HUES6 (cell line): ENCODE measurements at regions not wholly inside any gene's neighbourhood (a gene's known extent, or its start where the extent isn't known, plus 50 kb on each side); places are given as distances from the start of the nearest gene placed in this dataset.
A peak's percentile ranks its signal among the peaks of the same experiment; 100 is the strongest.
"Not testable (repeated sequence)": the region's sequence is repeated elsewhere in the genome, so short reads cannot be mapped to it uniquely, and the experiment has no call there.

Experiments used
- H3K27ac ChIP-seq: 2 replicates; pipeline ENCODE4 v1.7.0; 2013; ENCODE audit warnings: low read depth, mild to moderate bottlenecking, low read length, inconsistent platforms
- H3K27me3 ChIP-seq: 2 replicates; pipeline ENCODE4 v1.6.1; 2013; ENCODE audit warnings: low read length; ENCODE audit not compliant: control insufficient read depth, insufficient read depth
- H3K36me3 ChIP-seq: 2 replicates; pipeline ENCODE4 v1.6.1; 2013; ENCODE audit warnings: low read length; ENCODE audit not compliant: control insufficient read depth, insufficient read depth
- H3K4me1 ChIP-seq: 2 replicates; pipeline ENCODE4 v1.6.1; 2013; ENCODE audit warnings: low read length; ENCODE audit not compliant: control insufficient read depth, insufficient read depth
- H3K4me3 ChIP-seq: 2 replicates; pipeline ENCODE4 v1.5.1; 2013; ENCODE audit warnings: low read depth, low read length
- H3K9ac ChIP-seq: one replicate; pipeline ENCODE4 v1.6.1; 2013; ENCODE audit warnings: mild to moderate bottlenecking, low read length
- H3K9me3 ChIP-seq: 2 replicates; pipeline ENCODE4 v1.6.1; 2013; ENCODE audit warnings: low read depth, low read length; ENCODE audit not compliant: control insufficient read depth, insufficient read depth

DNA sequence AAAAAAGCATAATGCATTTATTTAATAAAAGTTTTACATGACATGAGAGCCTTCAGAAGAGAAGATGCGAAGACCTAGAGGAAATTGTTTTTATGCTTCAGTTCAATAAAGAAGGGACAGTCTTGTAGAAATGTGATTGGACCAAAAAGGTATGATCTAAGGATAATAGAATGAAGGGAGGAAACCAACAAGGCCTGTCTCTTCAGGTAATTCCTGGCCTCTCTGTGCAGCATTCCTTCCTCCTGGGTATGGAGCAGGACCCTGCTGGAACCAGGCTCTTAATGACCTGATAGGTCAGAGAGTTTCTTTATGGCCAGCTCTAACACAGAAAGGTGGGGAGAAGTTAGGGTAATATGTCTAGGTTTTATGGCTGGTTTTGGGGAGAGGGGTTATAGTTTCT is 162.8 kb upstream of the HEY2 start:
- no peak overlapping the region for H3K4me3 ChIP-seq
- no peaks in the 10 kb centered on the region for H3K9me3 ChIP-seq
- no peaks in the 10 kb centered on the region for H3K27me3 ChIP-seq
- H3K36me3 ChIP-seq, result no peaks in the 10 kb centered on the region
- no peak overlapping the region for H3K9ac ChIP-seq
- peaks cover 34% of the 10 kb centered on the region for H3K4me1 ChIP-seq
- no peak overlapping the region for H3K27ac ChIP-seq

DNA sequence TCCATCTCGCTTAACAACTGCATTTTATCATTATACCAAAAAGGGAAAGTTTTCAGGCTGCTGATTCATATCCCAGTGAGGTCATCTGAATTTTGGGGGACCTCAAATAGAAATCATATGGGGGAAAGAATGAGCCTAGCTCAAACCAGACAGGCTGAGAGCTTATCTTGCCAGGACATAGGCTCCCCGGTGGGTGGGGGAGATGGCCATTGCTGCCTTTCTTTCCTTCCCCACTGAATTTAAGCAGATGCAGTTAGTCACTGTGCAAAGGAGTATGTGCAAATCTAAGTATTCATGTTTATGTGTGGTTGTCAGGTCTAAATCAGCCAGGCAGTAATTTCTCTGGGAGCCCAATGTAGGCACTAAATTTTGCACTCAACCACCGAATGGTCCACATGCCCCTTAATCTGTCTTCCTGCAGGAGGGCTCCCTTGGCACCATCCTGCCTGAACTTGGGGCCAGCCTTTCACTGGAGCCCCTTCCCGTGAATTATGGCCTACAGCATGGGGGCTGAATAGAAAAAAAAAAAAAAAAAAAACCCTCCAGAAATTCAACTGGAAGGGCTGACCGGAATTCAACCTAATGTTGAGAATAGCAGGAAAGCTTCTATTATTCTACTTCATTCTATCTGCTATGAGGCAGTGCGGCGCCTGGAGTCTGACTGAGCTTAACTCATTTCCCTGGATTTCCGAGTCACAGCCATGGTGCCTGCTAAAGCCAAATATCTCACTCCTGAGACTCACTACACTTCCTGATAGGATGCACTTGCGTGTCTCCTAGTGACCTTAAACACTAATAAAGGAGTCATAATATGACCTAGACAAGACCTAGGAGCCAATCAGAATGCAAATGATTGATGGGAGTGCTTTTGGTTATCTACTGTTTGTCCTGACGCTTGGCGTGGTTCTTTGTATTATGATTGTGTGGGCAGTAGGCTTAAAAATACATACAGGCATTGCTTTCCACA is 161.5 kb upstream of the HEY2 start:
- no peaks in the 10 kb centered on the region for H3K27me3 ChIP-seq
- H3K9ac ChIP-seq, result no peak overlapping the region
- no peaks in the 10 kb centered on the region for H3K9me3 ChIP-seq
- peaks cover 34% of the 10 kb centered on the region for H3K4me1 ChIP-seq
- H3K27ac ChIP-seq, result no peak overlapping the region
- H3K4me3 ChIP-seq, result no peak overlapping the region
- H3K36me3 ChIP-seq, result no peaks in the 10 kb centered on the region

DNA sequence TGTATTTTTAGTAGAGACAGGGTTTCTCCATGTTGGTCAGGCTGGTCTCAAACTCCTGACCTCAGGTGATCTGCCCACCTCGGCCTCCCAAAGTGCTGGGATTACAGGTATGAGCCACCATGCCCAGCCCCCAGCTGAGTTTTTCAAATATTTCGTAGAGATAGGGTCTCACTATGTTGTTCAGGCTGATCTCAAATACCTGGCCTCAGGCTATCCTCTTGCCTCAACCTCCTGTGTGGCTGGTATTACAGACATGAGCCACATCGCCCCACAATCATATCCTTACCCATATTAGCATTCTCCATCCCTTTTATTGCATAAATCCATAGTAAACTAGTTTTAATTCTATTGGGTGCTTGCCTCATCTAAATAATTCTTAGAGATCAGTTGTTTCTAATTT is 157.6 kb upstream of the HEY2 start:
- H3K36me3 ChIP-seq, H3K9ac ChIP-seq, H3K9me3 ChIP-seq, H3K27ac ChIP-seq, H3K27me3 ChIP-seq, H3K4me3 ChIP-seq: not testable (repeated sequence)
- peaks cover 15% of the 10 kb centered on the region for H3K4me1 ChIP-seq

DNA sequence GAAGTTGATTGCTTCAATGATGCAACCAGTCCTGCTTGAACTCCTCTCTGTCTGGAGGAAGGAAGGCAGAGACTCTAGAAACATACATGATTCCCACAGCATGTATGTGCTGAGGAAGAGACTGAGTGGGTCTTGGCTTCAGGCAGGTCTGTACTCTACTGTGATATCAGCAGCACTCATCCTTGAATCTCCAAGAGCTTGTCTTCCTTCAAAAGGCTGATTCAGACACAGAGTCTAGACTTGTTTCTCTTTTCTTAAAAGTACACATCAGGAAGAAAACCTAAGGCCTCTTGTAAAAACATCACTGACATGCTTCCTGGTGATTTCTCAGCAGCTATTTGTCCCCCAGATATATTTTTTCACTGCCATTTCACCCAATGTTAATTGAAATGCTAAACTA is 155.7 kb upstream of the HEY2 start:
- H3K9ac ChIP-seq, result no peak overlapping the region
- no peak overlapping the region for H3K27ac ChIP-seq
- no peak overlapping the region for H3K4me3 ChIP-seq
- H3K27me3 ChIP-seq, result no peaks in the 10 kb centered on the region
- peaks cover 3% of the 10 kb centered on the region; the same call in 1 of the 2 replicates for H3K4me1 ChIP-seq
- no peaks in the 10 kb centered on the region for H3K36me3 ChIP-seq
- H3K9me3 ChIP-seq, result no peaks in the 10 kb centered on the region

DNA sequence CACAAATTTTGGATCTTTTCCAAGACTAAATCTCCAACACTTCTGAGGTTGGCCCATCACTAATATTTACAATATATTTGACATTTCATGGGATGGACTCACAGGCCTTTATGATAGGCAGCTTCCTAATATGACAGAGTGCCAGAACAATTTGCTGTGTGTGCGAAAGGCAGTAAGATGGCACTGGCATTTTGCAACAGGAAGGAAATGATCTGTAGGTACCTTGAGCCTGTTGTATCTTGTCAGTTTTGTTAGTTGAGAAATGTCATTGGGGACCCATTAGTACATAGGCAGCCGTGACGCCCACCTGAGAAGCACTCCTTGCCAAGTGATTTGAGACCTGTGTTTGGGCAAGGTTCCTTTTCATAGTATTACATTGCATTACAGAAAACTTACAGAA is 153.4 kb upstream of the HEY2 start:
- Histone ChIP-seq H3K9me3 (no peaks in the 10 kb centered on the region), H3K9ac (no peak overlapping the region), H3K36me3 (no peaks in the 10 kb centered on the region), H3K27me3 (no peaks in the 10 kb centered on the region), H3K4me1 (no peaks in the 10 kb centered on the region), H3K27ac (no peak overlapping the region), H3K4me3 (no peak overlapping the region)

DNA sequence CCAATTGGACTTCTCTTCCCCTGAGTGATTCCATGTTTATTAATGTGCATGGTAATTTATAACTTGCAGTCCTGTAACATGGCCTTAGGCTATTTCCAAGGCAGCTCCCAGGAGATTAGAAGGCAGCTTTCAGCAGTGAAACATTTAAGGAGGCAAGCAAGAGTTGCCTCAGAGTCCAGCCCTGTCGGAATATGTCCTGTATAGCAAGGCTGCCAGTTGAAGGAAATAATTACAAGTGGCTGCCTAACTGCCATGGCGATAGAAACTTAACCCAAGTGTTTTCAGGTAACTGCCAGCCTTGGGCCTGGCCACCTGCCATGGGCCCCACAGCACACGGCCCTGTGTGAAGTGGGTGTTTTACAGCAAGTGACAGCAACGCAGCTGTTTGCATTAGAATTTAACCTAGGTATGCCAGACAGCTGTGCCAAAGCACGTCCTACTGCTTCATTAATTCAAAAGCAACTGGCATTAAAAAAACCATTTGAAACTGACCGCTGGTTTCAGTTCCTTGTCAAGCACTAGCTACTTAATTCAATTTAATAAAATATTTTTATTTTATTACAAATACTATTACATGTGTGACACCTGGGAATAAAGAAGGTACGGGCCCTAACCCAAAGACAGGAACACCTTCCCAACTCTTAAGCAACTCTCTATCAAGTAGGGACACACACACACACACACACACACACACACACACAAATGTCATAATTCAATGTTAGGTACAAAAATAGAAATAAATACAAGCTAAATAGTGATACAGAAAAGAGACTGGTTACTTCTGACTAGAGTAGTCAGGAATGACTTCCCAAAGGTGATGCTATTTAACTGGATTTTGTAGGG is 151.8 kb upstream of the HEY2 start:
- no peak overlapping the region for H3K9ac ChIP-seq
- no peaks in the 10 kb centered on the region for H3K36me3 ChIP-seq
- no peak overlapping the region for H3K4me3 ChIP-seq
- H3K9me3 ChIP-seq, result no peaks in the 10 kb centered on the region
- no peaks in the 10 kb centered on the region for H3K27me3 ChIP-seq
- no peaks in the 10 kb centered on the region for H3K4me1 ChIP-seq
- no peak overlapping the region for H3K27ac ChIP-seq

DNA sequence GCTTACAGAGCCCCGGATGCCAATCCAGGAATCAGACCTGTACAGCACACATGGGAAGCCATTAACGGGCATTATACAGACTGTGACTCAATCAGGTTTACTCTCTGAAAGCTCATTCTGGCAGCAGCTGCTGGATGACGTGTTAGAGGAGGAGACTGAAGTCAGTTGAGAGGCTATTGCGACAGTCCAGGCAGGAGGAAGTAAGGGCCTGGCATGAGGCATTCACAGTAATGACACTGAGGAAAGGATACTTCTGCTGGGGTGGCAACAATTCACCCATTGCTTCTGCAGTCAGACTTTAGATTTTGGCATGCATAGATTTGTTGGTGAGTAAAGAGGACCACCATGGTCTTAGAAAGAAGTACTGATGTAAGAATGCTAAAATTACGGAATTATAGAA is 151.0 kb upstream of the HEY2 start:
- Histone ChIP-seq H3K27ac (no peak overlapping the region), H3K9ac (no peak overlapping the region), H3K9me3 (no peaks in the 10 kb centered on the region), H3K4me3 (no peak overlapping the region), H3K27me3 (no peaks in the 10 kb centered on the region), H3K4me1 (no peaks in the 10 kb centered on the region), H3K36me3 (no peaks in the 10 kb centered on the region)

DNA sequence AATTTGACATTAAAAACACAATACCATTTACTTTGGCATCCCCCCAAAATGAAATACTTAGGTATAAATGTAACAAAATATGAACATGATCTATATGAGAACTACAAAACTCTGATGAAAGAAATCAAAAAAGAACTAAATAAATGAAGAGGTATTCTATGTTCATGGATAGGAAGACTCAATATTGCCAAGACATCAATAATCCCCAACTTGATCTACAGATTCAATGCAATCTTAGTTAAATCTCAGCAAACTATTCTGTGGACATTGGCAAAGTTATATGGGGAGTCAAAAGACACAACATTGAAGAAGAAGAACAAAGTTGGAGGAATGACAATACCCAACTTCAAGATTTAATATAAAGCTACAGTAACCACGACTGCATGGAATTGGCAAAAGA is 145.2 kb upstream of the HEY2 start:
- Histone ChIP-seq H3K9ac (no peak overlapping the region), H3K27ac (no peak overlapping the region), H3K4me1 (no peaks in the 10 kb centered on the region)

DNA sequence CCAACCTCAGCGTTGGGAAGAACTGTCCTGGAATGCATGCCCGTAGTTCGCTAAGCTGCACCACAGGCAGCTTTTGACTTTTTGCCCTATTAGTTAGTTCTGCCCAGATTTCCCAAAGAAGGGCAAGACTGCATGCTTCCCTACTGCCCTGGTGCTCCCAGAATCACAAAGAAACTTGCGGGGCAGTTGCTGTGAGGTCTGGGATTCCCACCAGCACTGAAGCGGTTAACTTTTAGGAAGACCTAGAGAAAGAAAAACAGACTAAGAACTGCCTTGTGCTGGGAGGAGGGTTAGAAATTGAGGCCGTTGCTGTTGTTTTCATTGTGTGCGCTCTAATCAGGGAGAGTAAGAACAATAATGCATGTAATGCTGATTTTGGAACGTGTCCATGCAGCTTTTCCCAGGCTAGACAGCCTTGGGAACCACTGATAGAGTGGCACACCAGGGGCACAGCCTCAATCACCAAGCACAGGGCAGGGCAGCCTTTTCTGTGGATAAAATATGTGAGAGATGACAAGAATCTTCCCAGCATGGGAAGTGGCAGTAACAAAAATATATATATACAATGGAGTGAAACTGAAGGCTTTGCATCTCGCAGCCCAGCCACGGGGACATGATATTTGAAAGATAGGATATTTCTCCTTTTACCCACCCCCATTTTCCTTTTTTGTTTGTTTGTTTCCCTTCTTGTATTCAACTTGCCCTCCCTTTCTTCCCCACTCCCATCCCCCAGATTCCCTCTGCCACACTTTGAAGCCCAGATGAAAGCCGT is 137.7 kb upstream of the HEY2 start:
- Histone ChIP-seq H3K36me3 (no peaks in the 10 kb centered on the region), H3K27me3 (no peaks in the 10 kb centered on the region), H3K9me3 (no peaks in the 10 kb centered on the region), H3K4me3 (peak overlapping the region; percentile 45), H3K27ac (0 out of 2 replicates have a peak overlapping the region, but pooled peaks have one; percentile 35), H3K4me1 (peaks cover 15% of the 10 kb centered on the region), H3K9ac (peak overlapping the region; percentile 48)

More for the DNA sequence above, 145.2 kb upstream of the HEY2 start:
- H3K27me3 ChIP-seq, result no peaks in the 10 kb centered on the region
- H3K36me3 ChIP-seq, result no peaks in the 10 kb centered on the region
- H3K4me3 ChIP-seq, result no peak overlapping the region
- no peaks in the 10 kb centered on the region for H3K9me3 ChIP-seq

DNA sequence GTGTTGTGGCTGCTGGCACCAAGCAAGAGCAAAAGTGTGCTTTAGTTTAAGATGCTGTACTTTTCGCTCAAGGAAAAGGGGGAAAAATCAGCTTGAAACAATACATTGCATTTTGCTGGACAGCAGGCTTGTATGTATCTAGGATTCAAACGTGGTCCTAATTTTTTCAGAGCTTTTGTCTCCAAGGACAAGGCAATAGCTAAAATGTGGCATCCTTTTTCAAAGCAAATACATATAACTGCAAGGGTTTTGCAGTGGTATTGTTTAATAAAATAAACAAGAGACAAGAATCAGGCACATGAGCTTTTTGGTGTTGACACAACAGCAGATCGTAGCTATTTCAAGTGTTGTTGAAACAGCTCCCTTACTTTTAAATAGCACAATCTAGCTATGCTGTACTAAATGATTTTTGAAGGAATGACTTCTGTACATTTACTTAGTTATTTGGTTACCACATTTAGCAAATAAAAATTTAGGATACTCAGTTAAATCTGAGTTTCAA is 137.0 kb upstream of the HEY2 start:
- Histone ChIP-seq H3K27ac (no peak overlapping the region), H3K4me1 (peaks cover 15% of the 10 kb centered on the region), H3K27me3 (no peaks in the 10 kb centered on the region), H3K4me3 (0 out of 2 replicates have a peak overlapping the region, but pooled peaks have one; percentile 45), H3K36me3 (no peaks in the 10 kb centered on the region), H3K9ac (no peak overlapping the region), H3K9me3 (no peaks in the 10 kb centered on the region)
